RWPE1 (cell line): ENCODE measurements at regions not wholly inside any gene's neighbourhood (a gene's known extent, or its start where the extent isn't known, plus 50 kb on each side); places are given as distances from the start of the nearest gene placed in this dataset.
"Not testable (repeated sequence)": the region's sequence is repeated elsewhere in the genome, so short reads cannot be mapped to it uniquely, and the experiment has no call there.

Source experiments
- CTCF ChIA-PET: fragments of 350-600 bp; sonication (Branson Sonifier 250); formaldehyde crosslinking; extraction: SDS; loops from one replicate; lab custom pipeline; 2021; lab: Yijun Ruan, JAX
- POLR2A ChIA-PET: fragments of 400-600 bp; formaldehyde crosslinking; extraction: SDS; loops from one replicate; lab custom pipeline; 2020; ENCODE audit warnings: antibody characterized with exemption; ENCODE audit not compliant: low non-redundant PET; lab: Yijun Ruan, JAX
- DNase-seq: peaks from one replicate; pipeline ENCODE4 v3.0.0; 2012; ENCODE audit warnings: low spot score
- H3K27ac ChIP-seq: fragments of 450-650 bp; 2 replicates; pipeline ENCODE4 v1.5.1; 2017
- TF ChIP-seq, protein P1 (sequence below): fragments of 450-650 bp; conservative IDR thresholded peaks from 2 replicates; pipeline ENCODE4 v1.5.1; 2017; ENCODE audit warnings: low read depth, mild to moderate bottlenecking

- DNase-seq: no peak
- POLR2A ChIA-PET: no interaction called here
- TF ChIP-seq, protein P1, sequence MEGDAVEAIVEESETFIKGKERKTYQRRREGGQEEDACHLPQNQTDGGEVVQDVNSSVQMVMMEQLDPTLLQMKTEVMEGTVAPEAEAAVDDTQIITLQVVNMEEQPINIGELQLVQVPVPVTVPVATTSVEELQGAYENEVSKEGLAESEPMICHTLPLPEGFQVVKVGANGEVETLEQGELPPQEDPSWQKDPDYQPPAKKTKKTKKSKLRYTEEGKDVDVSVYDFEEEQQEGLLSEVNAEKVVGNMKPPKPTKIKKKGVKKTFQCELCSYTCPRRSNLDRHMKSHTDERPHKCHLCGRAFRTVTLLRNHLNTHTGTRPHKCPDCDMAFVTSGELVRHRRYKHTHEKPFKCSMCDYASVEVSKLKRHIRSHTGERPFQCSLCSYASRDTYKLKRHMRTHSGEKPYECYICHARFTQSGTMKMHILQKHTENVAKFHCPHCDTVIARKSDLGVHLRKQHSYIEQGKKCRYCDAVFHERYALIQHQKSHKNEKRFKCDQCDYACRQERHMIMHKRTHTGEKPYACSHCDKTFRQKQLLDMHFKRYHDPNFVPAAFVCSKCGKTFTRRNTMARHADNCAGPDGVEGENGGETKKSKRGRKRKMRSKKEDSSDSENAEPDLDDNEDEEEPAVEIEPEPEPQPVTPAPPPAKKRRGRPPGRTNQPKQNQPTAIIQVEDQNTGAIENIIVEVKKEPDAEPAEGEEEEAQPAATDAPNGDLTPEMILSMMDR: no peak
- no peak overlapping the region for H3K27ac ChIP-seq
- CTCF ChIA-PET: no interaction called here
Observed at GRCh38 chr20:4318891-4319290, 69.8 kb upstream of the ADRA1D start.

DNA sequence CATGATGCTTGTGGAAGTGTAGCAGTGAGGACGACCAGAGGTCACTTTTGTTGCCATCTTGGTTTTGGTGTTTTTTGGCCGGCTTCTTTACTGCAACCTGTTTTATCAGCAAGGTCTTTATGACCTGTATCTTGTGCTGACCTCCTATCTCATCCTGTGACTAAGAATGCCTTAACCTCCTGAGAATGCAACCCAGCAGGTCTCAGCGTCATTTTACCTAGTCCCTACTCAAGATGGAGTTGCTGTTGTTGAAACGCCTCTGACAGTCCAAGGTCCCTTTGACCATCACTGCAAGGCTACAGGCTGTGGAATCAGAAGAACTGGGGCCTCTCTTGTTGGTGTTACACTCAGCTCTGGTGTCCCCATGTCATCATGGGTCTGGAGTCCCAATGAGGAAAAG, 61.5 kb upstream of the ADRA1D start:
- POLR2A ChIA-PET, H3K27ac ChIP-seq: not testable (repeated sequence)

GRCh38 chr20:4306206-4306605, 57.1 kb upstream of the ADRA1D start:
- CTCF ChIA-PET: no interaction called here
- POLR2A ChIA-PET: no interaction called here
- H3K27ac ChIP-seq: no peak overlapping the region
- TF ChIP-seq, protein P1: no peak
- no peak for DNase-seq

More for the DNA sequence above, 61.5 kb upstream of the ADRA1D start:
- DNase-seq, CTCF ChIA-PET: not testable (repeated sequence)

- H3K27ac ChIP-seq: no peak overlapping the region
- DNase-seq: no peak
- TF ChIP-seq, protein P1: no peak
- CTCF ChIA-PET: no interaction called here
- POLR2A ChIA-PET: no interaction called here
Observed at GRCh38 chr20:4305091-4305490, 56.0 kb upstream of the ADRA1D start.

DNA sequence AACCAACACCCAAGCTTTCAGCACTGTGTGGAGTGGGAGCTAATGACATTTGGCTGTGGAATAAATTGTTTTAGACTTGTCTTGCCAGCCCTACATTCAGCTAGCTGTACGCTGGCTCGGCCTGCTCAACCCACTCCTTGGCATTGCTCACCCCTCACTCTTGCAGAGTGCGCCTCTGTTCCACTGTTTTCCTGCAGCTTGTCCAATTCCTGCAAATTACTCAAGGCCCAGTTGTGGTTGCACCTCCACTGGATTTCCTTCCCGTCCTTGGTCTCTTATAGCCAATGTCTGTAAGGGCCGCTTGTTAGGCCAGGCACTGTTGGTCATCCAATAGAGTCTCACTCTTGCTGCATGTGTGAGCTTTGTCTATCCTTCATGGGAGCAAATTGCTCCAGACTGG, 55.5 kb upstream of the ADRA1D start:
- CTCF ChIA-PET: no interaction called here
- no peak for DNase-seq
- POLR2A ChIA-PET: no interaction called here
- no peak overlapping the region for H3K27ac ChIP-seq
- TF ChIP-seq, protein P1: no peak

DNA sequence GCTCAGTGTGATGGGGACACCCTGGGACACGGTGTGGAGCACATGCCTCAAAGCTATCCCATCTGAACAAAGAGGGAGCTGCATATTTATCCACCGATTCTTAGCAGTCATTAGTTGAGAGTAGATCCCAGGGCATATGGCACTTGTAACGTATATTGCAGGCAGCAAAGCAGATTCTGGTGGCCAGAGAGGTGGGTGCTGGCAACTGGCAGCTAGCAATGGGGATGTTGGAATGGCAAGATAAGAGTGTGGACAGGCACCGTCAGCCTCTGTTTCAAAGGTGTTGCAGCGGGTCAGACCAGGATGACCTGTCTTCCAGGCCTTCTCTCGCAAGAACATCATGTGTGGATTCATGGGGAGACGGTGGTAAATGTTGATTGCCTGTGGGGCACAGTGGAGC, 54.0 kb upstream of the ADRA1D start:
- ChIA-PET CTCF (no interaction called here), POLR2A (no interaction called here)
- TF ChIP-seq, protein P1: no peak
- DNase-seq: no peak
- H3K27ac ChIP-seq: no peak overlapping the region

DNA sequence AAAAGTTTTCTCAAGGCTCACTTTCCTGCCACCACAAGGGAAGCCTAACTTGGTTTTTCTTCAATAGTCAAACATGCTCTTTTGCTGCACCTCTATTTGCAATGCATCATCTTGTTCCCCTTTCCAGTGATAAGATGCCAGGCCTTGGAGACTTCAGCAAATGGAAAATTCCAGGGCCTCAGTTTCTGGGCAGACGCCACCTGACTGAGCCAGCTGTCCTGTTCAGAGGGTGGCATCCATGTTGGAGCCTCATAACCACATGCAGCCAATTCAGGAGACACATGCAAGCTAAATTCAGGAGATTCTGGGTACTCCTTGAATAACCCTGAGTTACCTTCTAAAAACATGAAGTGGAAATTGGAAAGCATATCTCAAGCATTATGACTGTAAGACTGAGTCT, 51.8 kb upstream of the ADRA1D start:
- no peak overlapping the region for H3K27ac ChIP-seq
- CTCF ChIA-PET: interaction anchor here (0.6 kb wide), 1 partner anchor 198 kb away, joined by 3 read pairs; no protein-coding TSS in a partner anchor
- TF ChIP-seq, protein P1: no peak
- no peak for DNase-seq
- POLR2A ChIA-PET: no interaction called here
